HCT116 (cell line): ENCODE measurements at regions not wholly inside any gene's neighbourhood (a gene's known extent, or its start where the extent isn't known, plus 50 kb on each side); places are given as distances from the start of the nearest gene placed in this dataset.

Experiments used
- ATF3 ChIP-seq: IDR thresholded peaks from 2 replicates; pipeline ENCODE4 v1.6.1; 2012
- CBX3 ChIP-seq: IDR thresholded peaks from 2 replicates; pipeline ENCODE4 v1.6.1; 2012; ENCODE audit warnings: low read depth
- EZH2 ChIP-seq: fragments of 200-600 bp; sonication (generic); IDR thresholded peaks from 2 replicates; pipeline ENCODE4 v1.6.1; 2017; ENCODE audit warnings: antibody characterized with exemption, mixed run types
- POLR2A ChIP-seq: IDR thresholded peaks from 2 replicates; pipeline ENCODE4 v1.7.0; 2011; ENCODE audit warnings: borderline replicate concordance; ENCODE audit not compliant: insufficient read depth, insufficient read length; ENCODE audit errors: extremely low read depth
- POLR2AphosphoS5 ChIP-seq: IDR thresholded peaks from 2 replicates; pipeline ENCODE4 v1.6.1; 2011; ENCODE audit warnings: mild to moderate bottlenecking, low read depth, low read length, moderate library complexity
- YY1 ChIP-seq: IDR thresholded peaks from 2 replicates; pipeline ENCODE4 v1.6.1; 2011; ENCODE audit warnings: low read length, low read depth, moderate library complexity, mild to moderate bottlenecking; ENCODE audit not compliant: insufficient replicate concordance; ENCODE audit errors: extremely low read depth
- ZNF274 ChIP-seq: fragments of 200-500 bp; sonication (Bioruptor generic); IDR thresholded peaks from 2 replicates; pipeline ENCODE4 v1.6.1; 2014; ENCODE audit warnings: mild to moderate bottlenecking, low read depth, low read length, inconsistent platforms
- TF ChIP-seq, protein P1 (sequence below), 3 experiments: fragments of 200-600 bp in 1 of 3; sonication (generic) in 1 of 3; IDR thresholded peaks in 2 of 3; conservative IDR thresholded peaks in 1 of 3; 2 replicates each; pipeline ENCODE4 v1.5.1; 2012 to 2017; ENCODE audit warnings: low read depth in 2 of 3, low read length in 2 of 3, antibody characterized with exemption in 1 of 3, borderline replicate concordance in 1 of 3, control low read depth in 1 of 3, mild to moderate bottlenecking in 1 of 3, mixed read lengths in 1 of 3, mixed run types in 1 of 3, moderate library complexity in 1 of 3; ENCODE audit not compliant: insufficient read depth in 1 of 3
- TF ChIP-seq, protein P2 (sequence below): IDR thresholded peaks from 2 replicates; pipeline ENCODE4 v1.6.1; 2012
- TF ChIP-seq, protein P3 (sequence below): IDR thresholded peaks from 2 replicates; pipeline ENCODE4 v1.6.1; 2012; ENCODE audit warnings: low read depth

GRCh38 chr13:110965038-110965754 lies 50.3 kb upstream of the ANKRD10 start:
- TF ChIP-seq POLR2A (no peak), POLR2AphosphoS5 (peak; percentile 74), EZH2 (no peak), ATF3 (no peak), YY1 (peak; percentile 61), CBX3 (no peak), ZNF274 (no peak)
- TF ChIP-seq, protein P1, sequence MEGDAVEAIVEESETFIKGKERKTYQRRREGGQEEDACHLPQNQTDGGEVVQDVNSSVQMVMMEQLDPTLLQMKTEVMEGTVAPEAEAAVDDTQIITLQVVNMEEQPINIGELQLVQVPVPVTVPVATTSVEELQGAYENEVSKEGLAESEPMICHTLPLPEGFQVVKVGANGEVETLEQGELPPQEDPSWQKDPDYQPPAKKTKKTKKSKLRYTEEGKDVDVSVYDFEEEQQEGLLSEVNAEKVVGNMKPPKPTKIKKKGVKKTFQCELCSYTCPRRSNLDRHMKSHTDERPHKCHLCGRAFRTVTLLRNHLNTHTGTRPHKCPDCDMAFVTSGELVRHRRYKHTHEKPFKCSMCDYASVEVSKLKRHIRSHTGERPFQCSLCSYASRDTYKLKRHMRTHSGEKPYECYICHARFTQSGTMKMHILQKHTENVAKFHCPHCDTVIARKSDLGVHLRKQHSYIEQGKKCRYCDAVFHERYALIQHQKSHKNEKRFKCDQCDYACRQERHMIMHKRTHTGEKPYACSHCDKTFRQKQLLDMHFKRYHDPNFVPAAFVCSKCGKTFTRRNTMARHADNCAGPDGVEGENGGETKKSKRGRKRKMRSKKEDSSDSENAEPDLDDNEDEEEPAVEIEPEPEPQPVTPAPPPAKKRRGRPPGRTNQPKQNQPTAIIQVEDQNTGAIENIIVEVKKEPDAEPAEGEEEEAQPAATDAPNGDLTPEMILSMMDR (IDR thresholded peaks at IDR 0.05 in 2 of 3, conservative IDR thresholded peaks at IDR 0.05 in 1 of 3; ENCODE audit: borderline replicate concordance in 1 of 3, insufficient read depth in 1 of 3, low read depth in 2 of 3, low read length in 2 of 3): no peak
- TF ChIP-seq, protein P2, sequence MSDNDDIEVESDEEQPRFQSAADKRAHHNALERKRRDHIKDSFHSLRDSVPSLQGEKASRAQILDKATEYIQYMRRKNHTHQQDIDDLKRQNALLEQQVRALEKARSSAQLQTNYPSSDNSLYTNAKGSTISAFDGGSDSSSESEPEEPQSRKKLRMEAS: no peak
- TF ChIP-seq, protein P3, sequence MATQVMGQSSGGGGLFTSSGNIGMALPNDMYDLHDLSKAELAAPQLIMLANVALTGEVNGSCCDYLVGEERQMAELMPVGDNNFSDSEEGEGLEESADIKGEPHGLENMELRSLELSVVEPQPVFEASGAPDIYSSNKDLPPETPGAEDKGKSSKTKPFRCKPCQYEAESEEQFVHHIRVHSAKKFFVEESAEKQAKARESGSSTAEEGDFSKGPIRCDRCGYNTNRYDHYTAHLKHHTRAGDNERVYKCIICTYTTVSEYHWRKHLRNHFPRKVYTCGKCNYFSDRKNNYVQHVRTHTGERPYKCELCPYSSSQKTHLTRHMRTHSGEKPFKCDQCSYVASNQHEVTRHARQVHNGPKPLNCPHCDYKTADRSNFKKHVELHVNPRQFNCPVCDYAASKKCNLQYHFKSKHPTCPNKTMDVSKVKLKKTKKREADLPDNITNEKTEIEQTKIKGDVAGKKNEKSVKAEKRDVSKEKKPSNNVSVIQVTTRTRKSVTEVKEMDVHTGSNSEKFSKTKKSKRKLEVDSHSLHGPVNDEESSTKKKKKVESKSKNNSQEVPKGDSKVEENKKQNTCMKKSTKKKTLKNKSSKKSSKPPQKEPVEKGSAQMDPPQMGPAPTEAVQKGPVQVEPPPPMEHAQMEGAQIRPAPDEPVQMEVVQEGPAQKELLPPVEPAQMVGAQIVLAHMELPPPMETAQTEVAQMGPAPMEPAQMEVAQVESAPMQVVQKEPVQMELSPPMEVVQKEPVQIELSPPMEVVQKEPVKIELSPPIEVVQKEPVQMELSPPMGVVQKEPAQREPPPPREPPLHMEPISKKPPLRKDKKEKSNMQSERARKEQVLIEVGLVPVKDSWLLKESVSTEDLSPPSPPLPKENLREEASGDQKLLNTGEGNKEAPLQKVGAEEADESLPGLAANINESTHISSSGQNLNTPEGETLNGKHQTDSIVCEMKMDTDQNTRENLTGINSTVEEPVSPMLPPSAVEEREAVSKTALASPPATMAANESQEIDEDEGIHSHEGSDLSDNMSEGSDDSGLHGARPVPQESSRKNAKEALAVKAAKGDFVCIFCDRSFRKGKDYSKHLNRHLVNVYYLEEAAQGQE: no peak
